Adipocyte (in vitro differentiated cells): ENCODE measurements at regions not wholly inside any gene's neighbourhood (a gene's known extent, or its start where the extent isn't known, plus 50 kb on each side); places are given as distances from the start of the nearest gene placed in this dataset.
"Not testable (repeated sequence)": the region's sequence is repeated elsewhere in the genome, so short reads cannot be mapped to it uniquely, and the experiment has no call there.

Source experiments
- DNase-seq: peaks from one replicate; pipeline ENCODE4 v3.0.0-alpha.2; 2015; ENCODE audit warnings: low read depth
- H3K27me3 ChIP-seq: replicated peaks from 2 replicates; pipeline ENCODE4 v1.7.0; 2013; ENCODE audit warnings: mild to moderate bottlenecking, low read length, moderate library complexity; ENCODE audit not compliant: control insufficient read depth, insufficient read depth
- H3K36me3 ChIP-seq: 2 replicates; pipeline ENCODE4 v1.7.0; 2013; ENCODE audit warnings: low read length, mild to moderate bottlenecking, moderate library complexity; ENCODE audit not compliant: control insufficient read depth, insufficient read depth, severe bottlenecking
- H3K4me1 ChIP-seq: 2 replicates; pipeline ENCODE4 v1.7.0; 2013; ENCODE audit warnings: mild to moderate bottlenecking, low read length, moderate library complexity; ENCODE audit not compliant: control insufficient read depth, insufficient read depth
- H3K4me3 ChIP-seq: 2 replicates; pipeline ENCODE4 v1.7.0; 2013; ENCODE audit warnings: mild to moderate bottlenecking, low read length, moderate library complexity
- H3K9ac ChIP-seq: 2 replicates; pipeline ENCODE4 v1.7.0; 2013; ENCODE audit warnings: mild to moderate bottlenecking, low read length, moderate library complexity
- H3K9me3 ChIP-seq: 2 replicates; pipeline ENCODE4 v1.7.0; 2013; ENCODE audit warnings: mild to moderate bottlenecking, low read length, moderate library complexity; ENCODE audit not compliant: control insufficient read depth

DNA sequence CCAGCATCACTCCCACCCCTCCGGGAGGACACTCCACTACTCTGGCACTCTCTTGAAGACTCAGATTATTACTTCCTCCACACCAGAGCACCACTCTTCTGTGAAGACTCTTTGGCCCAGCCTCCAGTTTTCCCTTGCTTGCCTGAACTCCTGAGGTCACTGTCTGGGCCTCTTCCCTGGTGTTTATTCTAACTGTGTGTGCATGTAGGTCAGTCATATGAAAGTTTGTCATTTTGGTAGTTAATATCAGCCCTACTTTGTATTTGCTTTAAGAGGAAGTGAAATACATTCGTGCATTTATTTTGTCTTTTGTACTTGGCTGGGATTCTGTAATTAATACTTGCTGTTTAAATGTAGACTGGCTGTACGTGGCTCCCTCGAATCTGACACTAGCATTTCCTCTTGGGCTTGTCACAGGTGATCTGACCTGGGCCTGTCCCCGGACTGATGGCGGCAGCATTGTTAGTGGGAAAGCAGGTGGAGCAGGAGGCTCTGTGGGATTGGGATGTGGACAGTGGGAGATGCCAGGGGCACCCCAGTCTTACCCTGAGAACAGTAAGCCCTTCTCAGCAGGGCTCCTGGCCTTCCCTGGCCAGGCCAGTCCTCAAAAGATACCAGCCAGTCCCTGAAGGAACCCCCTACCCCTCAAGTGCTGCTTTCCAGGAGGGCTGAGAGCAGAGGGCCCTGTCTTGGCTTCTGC, 350.5 kb downstream of the CDC5L start:
- DNase-seq = no peak
- Histone ChIP-seq H3K36me3 (no peaks in the 10 kb centered on the region), H3K9me3 (no peaks in the 10 kb centered on the region), H3K9ac (peak overlapping the region; percentile 81), H3K4me3 (no peak overlapping the region), H3K4me1 (peaks cover 38% of the 10 kb centered on the region), H3K27me3 (no peaks in the 10 kb centered on the region)

DNA sequence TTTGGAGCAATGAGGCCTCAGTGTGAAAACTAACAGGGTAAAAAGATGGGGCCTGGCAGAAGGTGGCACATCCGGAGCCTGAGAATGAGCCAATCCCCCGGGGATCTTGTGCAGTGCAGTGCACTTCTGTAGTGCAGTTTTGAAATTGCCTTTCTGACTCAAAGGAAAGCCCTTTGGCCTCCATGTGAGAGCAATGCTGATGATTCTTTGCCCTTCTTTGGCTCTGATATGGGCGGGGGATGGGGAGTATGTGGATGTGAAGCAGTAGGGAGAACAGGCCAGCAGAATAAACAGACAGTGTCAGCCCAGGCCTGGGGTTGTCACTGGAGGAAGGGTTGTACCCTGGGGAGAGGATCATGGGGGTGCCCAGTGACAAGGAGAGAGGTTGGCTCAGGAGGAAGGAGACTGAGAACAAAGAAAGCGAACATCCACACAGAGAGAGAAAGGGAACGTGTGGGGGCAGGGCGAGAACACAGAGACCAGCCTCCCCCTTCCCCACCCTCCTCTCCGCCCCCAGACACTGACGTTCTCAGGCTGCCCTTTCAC, 351.2 kb downstream of the CDC5L start:
- Histone ChIP-seq H3K4me3 (no peak overlapping the region), H3K27me3 (no peaks in the 10 kb centered on the region), H3K9ac (peak overlapping the region; percentile 81), H3K36me3 (no peaks in the 10 kb centered on the region), H3K9me3 (no peaks in the 10 kb centered on the region), H3K4me1 (peaks cover 38% of the 10 kb centered on the region)
- DNase-seq = peak; percentile 26

DNA sequence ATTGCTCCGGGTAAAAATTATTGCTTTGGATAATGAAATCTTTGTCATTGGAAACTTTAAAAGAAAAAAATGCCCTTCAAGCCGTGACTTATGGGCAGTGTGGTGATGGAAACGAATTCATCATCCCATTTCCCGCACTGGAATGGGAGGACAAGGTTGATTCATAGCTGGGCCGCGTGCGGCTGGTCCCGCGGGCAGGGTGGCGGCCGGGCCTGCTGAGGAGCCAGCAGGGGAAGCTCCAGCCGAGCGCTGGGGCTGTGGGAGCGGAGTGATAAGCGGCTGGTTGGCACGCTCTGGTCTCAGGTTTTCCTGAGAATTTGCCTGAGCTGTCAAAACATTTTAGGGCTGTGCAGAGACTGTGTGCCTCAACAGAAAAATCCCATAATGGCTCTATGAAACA, 351.7 kb downstream of the CDC5L start:
- Histone ChIP-seq H3K36me3 (no peaks in the 10 kb centered on the region), H3K4me1 (peaks cover 38% of the 10 kb centered on the region), H3K9ac (peak overlapping the region; percentile 81), H3K9me3 (no peaks in the 10 kb centered on the region), H3K4me3 (peak overlapping the region; percentile 16), H3K27me3 (no peaks in the 10 kb centered on the region)
- no peak for DNase-seq

DNA sequence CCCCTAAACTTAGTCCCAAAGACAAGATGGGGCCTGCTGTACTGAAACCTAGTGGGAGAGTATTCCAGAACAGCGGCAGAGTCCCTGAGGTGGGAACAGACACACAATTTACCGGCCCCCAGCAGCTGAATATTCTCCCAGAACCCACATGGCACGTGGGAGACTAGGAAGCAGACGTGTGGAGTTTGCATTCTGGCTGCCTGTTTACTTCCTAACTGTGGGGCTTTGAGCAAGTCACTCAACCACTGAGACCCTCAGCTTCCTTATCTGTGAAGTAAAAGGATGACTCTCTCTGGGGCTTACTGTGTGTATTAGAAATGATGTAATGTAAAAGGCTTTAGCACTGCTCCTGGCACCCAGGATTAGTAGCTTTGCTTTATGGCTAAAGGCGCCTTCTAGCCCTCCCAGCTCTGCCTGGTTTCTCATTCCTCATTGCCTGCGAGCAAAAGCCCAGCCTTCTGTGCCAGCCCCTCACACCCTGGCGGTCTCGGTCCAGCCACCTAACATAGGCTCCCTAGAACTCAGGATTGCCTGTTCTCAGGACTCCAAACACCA, 353.1 kb downstream of the CDC5L start:
- Histone ChIP-seq H3K9me3 (no peaks in the 10 kb centered on the region), H3K36me3 (no peaks in the 10 kb centered on the region), H3K4me1 (peaks cover 34% of the 10 kb centered on the region), H3K9ac (peak overlapping the region; percentile 16), H3K4me3 (no peak overlapping the region), H3K27me3 (no peaks in the 10 kb centered on the region)
- no peak for DNase-seq

DNA sequence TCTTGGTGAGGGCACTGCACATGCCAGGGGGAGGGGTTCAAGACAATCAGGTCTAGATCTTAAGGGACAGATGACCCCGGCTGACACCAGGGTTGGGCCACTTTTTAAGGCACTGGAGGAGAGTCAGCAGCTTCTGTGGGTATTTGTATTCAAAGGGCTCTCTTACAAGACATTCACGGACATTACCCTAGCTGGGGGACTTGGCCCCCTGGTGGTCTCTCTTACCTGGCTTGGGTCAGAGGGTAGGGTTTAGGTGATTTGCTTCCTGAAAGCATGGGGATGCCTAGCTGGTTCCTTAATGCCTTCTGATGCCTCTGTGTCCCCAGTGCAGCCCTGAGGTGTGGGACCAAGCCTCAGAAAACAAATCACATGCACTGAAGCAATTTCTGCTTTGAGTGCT, 354.7 kb downstream of the CDC5L start:
- H3K4me3 ChIP-seq = no peak overlapping the region
- H3K36me3 ChIP-seq = no peaks in the 10 kb centered on the region
- H3K9ac ChIP-seq = no peak overlapping the region
- DNase-seq = no peak
- H3K9me3 ChIP-seq = no peaks in the 10 kb centered on the region
- peaks cover 34% of the 10 kb centered on the region for H3K4me1 ChIP-seq
- H3K27me3 ChIP-seq = no peaks in the 10 kb centered on the region

DNA sequence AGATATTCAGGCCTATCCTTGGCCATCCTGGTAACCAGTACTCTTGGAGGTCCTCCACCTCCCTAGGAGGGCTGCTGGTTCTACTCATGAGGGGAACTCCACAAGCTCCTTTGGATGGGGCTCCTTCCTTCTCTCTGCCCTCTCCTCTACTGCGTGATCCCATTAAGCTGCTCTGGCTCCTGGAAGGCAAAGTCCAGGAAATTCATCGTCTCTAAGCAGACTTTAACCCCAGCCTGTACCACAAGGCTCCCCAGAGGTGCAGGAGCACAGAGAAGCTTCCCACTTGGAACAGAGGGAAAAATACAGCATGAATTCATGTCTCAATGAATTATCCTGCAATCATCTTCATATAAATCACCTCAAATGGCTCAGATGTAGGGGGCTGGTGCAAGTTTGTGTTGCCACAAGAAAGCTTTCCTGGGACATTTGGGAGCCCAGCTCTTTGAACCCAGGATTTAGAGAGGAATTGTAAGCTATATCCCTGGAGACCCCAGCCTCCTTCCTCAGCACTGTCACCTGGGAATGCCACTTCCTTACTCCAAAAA, 355.4 kb downstream of the CDC5L start:
- Histone ChIP-seq H3K9me3 (no peaks in the 10 kb centered on the region), H3K4me3 (no peak overlapping the region), H3K36me3 (no peaks in the 10 kb centered on the region), H3K4me1 (peaks cover 29% of the 10 kb centered on the region), H3K27me3 (no peaks in the 10 kb centered on the region), H3K9ac (no peak overlapping the region)
- no peak for DNase-seq

DNA sequence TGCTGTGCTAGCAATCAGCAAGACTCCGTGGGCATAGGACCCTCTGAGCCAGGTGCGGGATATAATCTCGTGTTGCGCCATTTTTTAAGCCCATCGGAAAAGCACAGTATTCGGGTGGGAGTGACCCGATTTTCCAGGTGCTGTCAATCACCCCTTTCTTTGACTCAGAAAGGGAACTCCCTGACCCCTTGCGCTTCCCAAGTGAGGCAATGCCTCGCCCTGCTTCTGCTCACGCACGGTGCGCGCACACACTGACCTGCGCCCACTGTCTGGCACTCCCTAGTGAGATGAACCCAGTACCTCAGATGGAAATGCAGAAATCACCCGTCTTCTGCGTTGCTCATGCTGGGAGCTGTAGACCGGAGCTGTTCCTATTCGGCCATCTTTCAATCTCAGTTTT, 372.6 kb downstream of the CDC5L start:
- not testable (repeated sequence) for H3K4me1 ChIP-seq, H3K27me3 ChIP-seq, H3K36me3 ChIP-seq, DNase-seq, H3K9ac ChIP-seq, H3K4me3 ChIP-seq
- H3K9me3 ChIP-seq = peaks cover 20% of the 10 kb centered on the region

DNA sequence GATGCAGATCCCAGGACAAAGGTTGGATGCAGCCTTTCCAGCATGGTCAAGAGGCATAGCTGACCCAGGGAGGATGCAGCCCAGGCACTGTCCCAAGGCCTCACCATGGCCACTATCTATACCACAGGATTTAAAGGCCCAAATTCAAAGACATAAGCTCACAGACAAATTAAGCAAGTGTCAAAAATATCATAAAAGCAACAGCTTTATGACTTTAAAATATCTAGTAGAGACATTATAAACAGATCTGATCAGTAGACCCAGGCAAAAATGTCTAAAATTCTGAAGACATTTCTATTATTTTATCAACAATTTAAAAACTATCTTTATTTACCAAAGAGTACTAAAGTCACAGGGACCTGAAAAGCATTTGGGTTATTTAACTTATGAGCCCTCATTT, 373.5 kb downstream of the CDC5L start:
- H3K36me3 ChIP-seq = no peaks in the 10 kb centered on the region
- peaks cover 20% of the 10 kb centered on the region for H3K9me3 ChIP-seq
- no peak overlapping the region for H3K4me3 ChIP-seq
- H3K27me3 ChIP-seq = no peaks in the 10 kb centered on the region
- H3K4me1 ChIP-seq = no peaks in the 10 kb centered on the region
- no peak overlapping the region for H3K9ac ChIP-seq
- no peak for DNase-seq

DNA sequence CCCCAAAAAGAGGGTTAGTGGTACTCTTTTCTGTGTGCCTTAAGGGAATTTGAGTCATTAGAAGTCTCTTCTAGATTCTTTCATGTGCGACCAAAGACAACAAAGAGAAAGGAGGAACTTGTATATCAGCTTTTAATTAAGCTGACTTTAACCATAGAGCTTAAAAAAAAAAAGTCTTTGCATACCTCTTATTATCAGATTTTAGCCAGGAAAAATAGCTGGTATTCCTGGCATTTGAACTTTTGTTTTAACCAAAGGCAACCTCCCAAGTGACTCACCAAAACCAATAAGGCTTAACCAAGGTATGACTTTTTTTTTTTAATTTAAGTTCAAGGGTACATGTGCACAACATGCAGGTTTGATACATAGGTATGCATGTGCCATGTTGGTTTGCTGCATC, 375.0 kb downstream of the CDC5L start:
- no peak for DNase-seq
- Histone ChIP-seq H3K36me3 (no peaks in the 10 kb centered on the region), H3K9ac (no peak overlapping the region), H3K27me3 (no peaks in the 10 kb centered on the region), H3K4me1 (no peaks in the 10 kb centered on the region), H3K9me3 (peaks cover 20% of the 10 kb centered on the region), H3K4me3 (no peak overlapping the region)

DNA sequence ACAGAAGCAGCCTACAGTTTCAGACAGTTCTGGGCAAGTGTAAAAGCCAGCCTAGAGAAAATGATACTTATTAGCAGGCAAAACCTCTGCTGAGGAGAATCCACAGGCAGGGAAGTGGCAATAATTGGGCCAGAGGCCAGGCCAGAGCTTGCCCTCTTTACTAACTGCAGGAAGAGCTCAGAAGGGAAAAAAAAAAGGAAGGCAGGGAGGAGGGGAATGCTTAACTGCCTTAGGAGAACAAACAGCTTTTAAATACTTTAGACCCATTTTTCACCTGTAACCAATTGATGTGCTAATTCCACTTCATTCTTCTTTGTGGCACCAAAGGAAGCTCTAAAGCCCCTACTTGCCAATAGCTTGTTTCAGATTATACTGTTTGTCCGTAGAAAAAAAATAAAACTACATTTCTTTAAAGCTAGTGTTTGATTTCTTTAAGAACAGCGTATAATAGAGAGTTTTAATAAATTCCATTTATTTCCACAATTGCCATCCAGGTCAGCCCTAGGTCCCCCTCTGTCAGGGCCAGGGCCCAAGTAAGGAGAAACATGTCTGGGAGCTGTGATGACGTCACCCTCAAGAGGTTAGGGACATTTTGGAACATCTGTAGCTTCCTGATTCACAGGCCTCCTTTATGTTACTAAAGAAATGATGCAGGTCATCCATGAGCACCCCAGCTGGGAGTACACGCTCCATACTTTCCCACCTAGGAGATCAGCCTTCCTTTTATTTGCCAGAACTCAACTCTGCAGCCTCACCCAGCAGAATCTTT, 384.3 kb downstream of the CDC5L start:
- Histone ChIP-seq H3K36me3 (no peaks in the 10 kb centered on the region), H3K4me1 (peaks cover 15% of the 10 kb centered on the region), H3K4me3 (no peak overlapping the region), H3K9ac (peak overlapping the region; percentile 28), H3K9me3 (peaks cover 6% of the 10 kb centered on the region), H3K27me3 (no peaks in the 10 kb centered on the region)
- no peak for DNase-seq

DNA sequence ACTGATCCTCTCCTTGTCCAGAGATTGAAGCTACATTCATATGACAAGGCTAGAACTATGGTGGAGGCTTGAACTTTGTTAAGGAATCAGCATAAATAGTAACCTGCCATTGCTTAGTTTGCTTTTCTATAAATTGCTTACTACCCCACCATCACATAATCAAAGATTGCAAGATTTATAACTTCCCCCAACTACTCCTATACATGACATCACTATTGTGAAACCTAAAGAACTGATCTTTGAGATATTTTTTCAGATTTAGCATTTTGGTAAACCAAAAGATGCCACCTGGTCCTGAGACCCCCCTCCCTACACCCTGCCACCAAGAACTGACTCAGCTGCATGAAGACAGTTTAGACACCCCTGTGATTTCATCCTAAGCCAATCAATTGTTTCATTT, 385.3 kb downstream of the CDC5L start:
- H3K36me3 ChIP-seq = no peaks in the 10 kb centered on the region
- DNase-seq = no peak
- peaks cover 6% of the 10 kb centered on the region for H3K9me3 ChIP-seq
- peaks cover 15% of the 10 kb centered on the region for H3K4me1 ChIP-seq
- no peak overlapping the region for H3K4me3 ChIP-seq
- H3K9ac ChIP-seq = no peak overlapping the region
- H3K27me3 ChIP-seq = no peaks in the 10 kb centered on the region
